Endothelial cell of umbilical vein (primary cell): ENCODE measurements at regions not wholly inside any gene's neighbourhood (a gene's known extent, or its start where the extent isn't known, plus 50 kb on each side); places are given as distances from the start of the nearest gene placed in this dataset.

ENCODE experiments used
- BruUV-seq: library from RNA; stranded (reverse); fragments of 400-500 nt; replicated peaks from 2 replicates; lab custom pipeline; 2021; lab: Mats Ljungman, UMichigan
- CTCF ChIA-PET: fragments of 300-600, 350-600 bp; sonication (Branson Sonifier 250); formaldehyde crosslinking; loops from one replicate; lab custom pipeline; 2021; ENCODE audit warnings: antibody characterized with exemption, inconsistent platforms; lab: Charles Lee
- POLR2A ChIA-PET: fragments of 300-600, 350-600 bp; sonication (Branson Sonifier 250); formaldehyde crosslinking; loops from one replicate; lab custom pipeline; 2021; ENCODE audit warnings: antibody characterized with exemption, inconsistent platforms; lab: Charles Lee
- DNase-seq: peaks from one replicate; pipeline ENCODE4 v3.0.0-alpha.2; 2011; ENCODE audit warnings: low read depth, low spot score
- FAIRE-seq: peaks from 2 replicates; lab custom pipeline; 2011; peaks lifted over from hg19 to GRCh38; lab: Jason Lieb, UNC
- H2AFZ ChIP-seq: 2 replicates; pipeline ENCODE4 v1.6.0; 2012; ENCODE audit warnings: low read depth, low read length, control low read depth, inconsistent platforms
- H3K27ac ChIP-seq: 2 replicates; pipeline ENCODE4 v1.5.1; 2011; ENCODE audit warnings: low read depth, mild to moderate bottlenecking, control low read depth, low read length, moderate library complexity; ENCODE audit not compliant: insufficient read depth
- H3K27me3 ChIP-seq, 2 experiments: 2 replicates each; pipeline versions ENCODE4 v1.6.0 to v1.6.1; 2011; ENCODE audit warnings: low read length in 2 of 2, mixed read lengths in 1 of 2; ENCODE audit not compliant: control insufficient read depth in 2 of 2, insufficient read depth in 2 of 2
- H3K36me3 ChIP-seq, 2 experiments: 2 replicates in 1 of 2; 3 replicates in 1 of 2; pipeline ENCODE4 v1.5.1; 2011; ENCODE audit warnings: low read length in 2 of 2, mild to moderate bottlenecking in 1 of 2, moderate library complexity in 1 of 2; ENCODE audit not compliant: control insufficient read depth in 2 of 2, insufficient read depth in 2 of 2; ENCODE audit errors: extremely low read depth in 1 of 2
- H3K4me1 ChIP-seq: 3 replicates; pipeline ENCODE4 v1.5.1; 2011; ENCODE audit warnings: mild to moderate bottlenecking, low read length; ENCODE audit not compliant: control insufficient read depth, insufficient read depth; ENCODE audit errors: extremely low read depth
- H3K4me2 ChIP-seq: 2 replicates; pipeline ENCODE4 v1.6.1; 2011; ENCODE audit warnings: low read length, control low read depth, mixed read lengths; ENCODE audit not compliant: insufficient read depth
- H3K4me3 ChIP-seq, 3 experiments: fragments of 200-600 bp in 1 of 3; sonication (generic), shearing (Covaris generic) in 1 of 3; replicated peaks in 1 of 3; 2 replicates each; pipeline ENCODE4 v1.5.1; 2011 to 2016; ENCODE audit warnings: control low read depth in 3 of 3, low read length in 3 of 3, mild to moderate bottlenecking in 2 of 3, inconsistent platforms in 1 of 3, low read depth in 1 of 3, moderate library complexity in 1 of 3; ENCODE audit not compliant: insufficient read depth in 1 of 3
- H3K79me2 ChIP-seq: 2 replicates; pipeline ENCODE4 v1.6.0; 2012; ENCODE audit warnings: low read length, inconsistent platforms; ENCODE audit not compliant: control insufficient read depth, insufficient read depth
- H3K9ac ChIP-seq: replicated peaks from 2 replicates; pipeline ENCODE3; 2011; ENCODE audit warnings: low read length, control low read depth; ENCODE audit not compliant: insufficient read depth; ENCODE audit errors: extremely low read depth
- H3K9me1 ChIP-seq: replicated peaks from 3 replicates; pipeline ENCODE4 v1.6.0; 2011; ENCODE audit warnings: mild to moderate bottlenecking, low read length; ENCODE audit not compliant: control insufficient read depth, insufficient read depth; ENCODE audit errors: extremely low read depth
- H3K9me3 ChIP-seq: replicated peaks from 2 replicates; pipeline ENCODE4 v1.5.1; 2012; ENCODE audit warnings: low read length, inconsistent platforms; ENCODE audit not compliant: control insufficient read depth, insufficient read depth
- H4K20me1 ChIP-seq: replicated peaks from 2 replicates; pipeline ENCODE3; 2011; ENCODE audit warnings: mild to moderate bottlenecking, low read length; ENCODE audit not compliant: control insufficient read depth, insufficient read depth; ENCODE audit errors: extremely low read depth
- EZH2 ChIP-seq: IDR thresholded peaks from 2 replicates; pipeline ENCODE4 v1.6.1; 2012; ENCODE audit warnings: borderline replicate concordance, low read depth, mild to moderate bottlenecking, moderate library complexity, low read length, inconsistent platforms; ENCODE audit not compliant: severe bottlenecking
- FOS ChIP-seq: IDR thresholded peaks from 2 replicates; pipeline ENCODE4 v1.6.1; 2011; ENCODE audit warnings: mild to moderate bottlenecking, low read length, moderate library complexity, borderline replicate concordance; ENCODE audit not compliant: insufficient read depth
- GATA2 ChIP-seq: IDR thresholded peaks from 2 replicates; pipeline ENCODE4 v1.7.0; 2011; ENCODE audit warnings: low read depth, mild to moderate bottlenecking, moderate library complexity, mixed read lengths, low read length; ENCODE audit not compliant: insufficient read length, insufficient read depth
- JUN ChIP-seq: IDR thresholded peaks from 2 replicates; pipeline ENCODE4 v1.6.1; 2011; ENCODE audit warnings: borderline replicate concordance, low read depth; ENCODE audit not compliant: insufficient read length, insufficient read depth
- MYC ChIP-seq: IDR thresholded peaks from one replicate; pipeline ENCODE4 v1.6.1; 2011; ENCODE audit warnings: mild to moderate bottlenecking, low read depth, low read length
- POLR2A ChIP-seq: IDR thresholded peaks from 2 replicates; pipeline ENCODE4 v1.6.1; 2012; ENCODE audit warnings: low read depth, mild to moderate bottlenecking, control low read depth, low read length
- POLR2AphosphoS5 ChIP-seq: IDR thresholded peaks from 2 replicates; pipeline ENCODE4 v1.6.1; 2012; ENCODE audit warnings: low read depth, mild to moderate bottlenecking, control low read depth, low read length, moderate library complexity; ENCODE audit not compliant: insufficient read depth
- dilution Hi-C: fragments of 300-500 bp; cut with MboI; formaldehyde crosslinking; loops from one replicate; pipeline ENCODE4 v1.15.0; 2019; ENCODE audit warnings: low sequenced_read_pairs; ENCODE audit not compliant: extremely low pct_ligation_motif_present
- intact Hi-C: fragments of 100-400 bp; cut with micrococcal nuclease; formaldehyde crosslinking; loops from one replicate; pipeline ENCODE4 v1.10.0; 2022
- TF ChIP-seq, protein P1 (sequence below): IDR thresholded peaks from 2 replicates; pipeline ENCODE4 v1.6.1; 2011; ENCODE audit not compliant: insufficient read depth, insufficient read length
- TF ChIP-seq, protein P2 (sequence below), 2 donors: IDR thresholded peaks; 1 replicate in 1 of 2; 2 replicates in 1 of 2; pipeline ENCODE4 v1.5.1; 2011; ENCODE audit warnings: low read length in 2 of 2, mild to moderate bottlenecking in 2 of 2, moderate library complexity in 2 of 2, control low read depth in 1 of 2, inconsistent platforms in 1 of 2, low read depth in 1 of 2; ENCODE audit not compliant: insufficient read depth in 1 of 2; ENCODE audit errors: extremely low read depth in 1 of 2

DNA sequence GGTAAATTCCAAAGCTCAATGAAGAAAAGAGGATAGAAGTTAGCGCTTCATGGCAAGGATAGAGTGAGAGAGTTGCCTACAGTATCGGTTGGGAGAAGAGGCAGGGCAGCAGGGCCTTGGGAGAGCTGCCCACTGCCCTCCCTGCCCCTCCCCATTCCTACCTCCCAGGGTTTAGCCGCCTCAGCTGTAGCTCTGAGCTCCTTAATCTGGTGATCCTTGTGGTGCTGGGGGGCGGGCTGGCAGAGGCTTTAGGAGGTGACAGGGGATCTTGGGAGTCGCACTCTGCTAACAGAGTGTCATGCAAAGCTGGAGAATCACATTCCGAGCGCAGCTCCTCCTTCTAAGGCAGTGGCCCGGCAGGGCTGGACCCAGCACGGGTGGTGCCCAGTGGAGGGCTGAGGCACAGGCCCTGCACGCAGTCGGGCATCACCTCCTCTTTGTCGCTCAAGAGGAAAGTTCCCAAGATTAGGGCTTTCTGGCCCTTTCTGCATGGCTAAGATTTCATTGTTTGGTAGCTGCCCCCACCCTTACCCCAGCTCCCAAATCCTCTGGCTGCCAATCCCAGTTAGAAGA, 57.1 kb upstream of the POLG start:
- TF ChIP-seq FOS = no peak
- no peak for TF ChIP-seq POLR2AphosphoS5
- TF ChIP-seq, protein P1, sequence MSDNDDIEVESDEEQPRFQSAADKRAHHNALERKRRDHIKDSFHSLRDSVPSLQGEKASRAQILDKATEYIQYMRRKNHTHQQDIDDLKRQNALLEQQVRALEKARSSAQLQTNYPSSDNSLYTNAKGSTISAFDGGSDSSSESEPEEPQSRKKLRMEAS = no peak
- no peak for TF ChIP-seq GATA2
- no peak for TF ChIP-seq JUN
- no peak for TF ChIP-seq MYC
- TF ChIP-seq, protein P2, sequence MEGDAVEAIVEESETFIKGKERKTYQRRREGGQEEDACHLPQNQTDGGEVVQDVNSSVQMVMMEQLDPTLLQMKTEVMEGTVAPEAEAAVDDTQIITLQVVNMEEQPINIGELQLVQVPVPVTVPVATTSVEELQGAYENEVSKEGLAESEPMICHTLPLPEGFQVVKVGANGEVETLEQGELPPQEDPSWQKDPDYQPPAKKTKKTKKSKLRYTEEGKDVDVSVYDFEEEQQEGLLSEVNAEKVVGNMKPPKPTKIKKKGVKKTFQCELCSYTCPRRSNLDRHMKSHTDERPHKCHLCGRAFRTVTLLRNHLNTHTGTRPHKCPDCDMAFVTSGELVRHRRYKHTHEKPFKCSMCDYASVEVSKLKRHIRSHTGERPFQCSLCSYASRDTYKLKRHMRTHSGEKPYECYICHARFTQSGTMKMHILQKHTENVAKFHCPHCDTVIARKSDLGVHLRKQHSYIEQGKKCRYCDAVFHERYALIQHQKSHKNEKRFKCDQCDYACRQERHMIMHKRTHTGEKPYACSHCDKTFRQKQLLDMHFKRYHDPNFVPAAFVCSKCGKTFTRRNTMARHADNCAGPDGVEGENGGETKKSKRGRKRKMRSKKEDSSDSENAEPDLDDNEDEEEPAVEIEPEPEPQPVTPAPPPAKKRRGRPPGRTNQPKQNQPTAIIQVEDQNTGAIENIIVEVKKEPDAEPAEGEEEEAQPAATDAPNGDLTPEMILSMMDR (IDR thresholded peaks at IDR 0.05; ENCODE audit: extremely low read depth in 1 of 2, insufficient read depth in 1 of 2, low read depth in 1 of 2, low read length in 2 of 2) = no peak
- no peak for TF ChIP-seq EZH2
- TF ChIP-seq POLR2A = no peak
- intact Hi-C loops = no loop called here
- dilution Hi-C loops = no loop called here
- no TSS peak for BruUV-seq
- DNase-seq (no peak), FAIRE-seq (no peak)
- Histone ChIP-seq H3K4me3 (no peak overlapping the region), H4K20me1 (no peaks in the 10 kb centered on the region), H3K27me3 (peaks cover 69 to 85% of the 10 kb centered on the region in 2 experiments), H3K79me2 (no peaks in the 10 kb centered on the region), H3K9me3 (no peaks in the 10 kb centered on the region), H2AFZ (no peak overlapping the region), H3K9me1 (no peaks in the 10 kb centered on the region), H3K27ac (no peak overlapping the region), H3K9ac (no peak overlapping the region), H3K36me3 (no peaks in the 10 kb centered on the region), H3K4me2 (no peak overlapping the region), H3K4me1 (no peaks in the 10 kb centered on the region)
- ChIA-PET CTCF (interaction anchor here (1.0 to 10.5 kb wide), 3 partner anchors 25 to 51 kb away, joined by 3 to 58 read pairs (median 3); no protein-coding TSS in a partner anchor), POLR2A (no interaction called here)
